GM12892 (cell line): ENCODE measurements at regions not wholly inside any gene's neighbourhood (a gene's known extent, or its start where the extent isn't known, plus 50 kb on each side); places are given as distances from the start of the nearest gene placed in this dataset.

Experiments
- DNase-seq: peaks from one replicate; pipeline ENCODE4 v3.0.0; 2011; ENCODE audit not compliant: insufficient read length
- FAIRE-seq: peaks from 2 replicates; lab custom pipeline; 2011; peaks lifted over from hg19 to GRCh38; lab: Jason Lieb, UNC
- POLR2A ChIP-seq: IDR thresholded peaks from 2 replicates; pipeline ENCODE4 v1.6.1; 2011; ENCODE audit warnings: low read depth, low read length, control low read depth
- POLR2AphosphoS5 ChIP-seq: IDR thresholded peaks from 2 replicates; pipeline ENCODE4 v1.6.1; 2011; ENCODE audit warnings: low read depth, low read length, control low read depth
- TAF1 ChIP-seq: IDR thresholded peaks from 2 replicates; pipeline ENCODE4 v1.6.1; 2011; ENCODE audit warnings: low read depth, mild to moderate bottlenecking, control low read depth, low read length, borderline replicate concordance

GRCh38 chr14:71206123-71206522 is 298.9 kb downstream of the PCNX1 start:
- TF ChIP-seq TAF1 (no peak), POLR2AphosphoS5 (no peak), POLR2A (no peak)
- no peak for DNase-seq
- FAIRE-seq: no peak

- TF ChIP-seq TAF1: no peak
- no peak for TF ChIP-seq POLR2AphosphoS5
- no peak for TF ChIP-seq POLR2A
- DNase-seq (no peak), FAIRE-seq (no peak)
Measured at GRCh38 chr14:71206766-71207371, 299.6 kb downstream of the PCNX1 start.

GRCh38 chr14:71208702-71209357 is 301.6 kb downstream of the PCNX1 start:
- TF ChIP-seq POLR2A (no peak), TAF1 (no peak), POLR2AphosphoS5 (no peak)
- FAIRE-seq (no peak), DNase-seq (no peak)

- no peak for DNase-seq
- no peak for FAIRE-seq
- TF ChIP-seq POLR2AphosphoS5 (no peak), TAF1 (no peak), POLR2A (no peak)
Measured at GRCh38 chr14:71209888-71210287, 302.6 kb downstream of the PCNX1 start.

- FAIRE-seq (no peak), DNase-seq (no peak)
- TF ChIP-seq TAF1 (no peak), POLR2AphosphoS5 (no peak), POLR2A (no peak)
Measured at GRCh38 chr14:71212093-71212492, 304.8 kb downstream of the PCNX1 start.

GRCh38 chr14:71212683-71213107 is 305.4 kb downstream of the PCNX1 start:
- FAIRE-seq: no peak
- no peak for DNase-seq
- no peak for TF ChIP-seq TAF1
- no peak for TF ChIP-seq POLR2A
- TF ChIP-seq POLR2AphosphoS5: no peak

GRCh38 chr14:71214241-71214640 is 307.0 kb downstream of the PCNX1 start:
- FAIRE-seq (no peak), DNase-seq (no peak)
- TF ChIP-seq TAF1: no peak
- TF ChIP-seq POLR2A: no peak
- no peak for TF ChIP-seq POLR2AphosphoS5

- FAIRE-seq (no peak), DNase-seq (no peak)
- TF ChIP-seq POLR2A (no peak), TAF1 (no peak), POLR2AphosphoS5 (no peak)
Measured at GRCh38 chr14:71220462-71220861, 313.2 kb downstream of the PCNX1 start.

GRCh38 chr14:71221119-71221518 is 313.9 kb downstream of the PCNX1 start:
- FAIRE-seq: no peak
- DNase-seq: no peak
- no peak for TF ChIP-seq POLR2A
- TF ChIP-seq POLR2AphosphoS5: no peak
- TF ChIP-seq TAF1: no peak

GRCh38 chr14:71225113-71225512 is 317.9 kb downstream of the PCNX1 start:
- DNase-seq (no peak), FAIRE-seq (no peak)
- TF ChIP-seq POLR2A (no peak), TAF1 (no peak), POLR2AphosphoS5 (no peak)

- no peak for DNase-seq
- no peak for FAIRE-seq
- TF ChIP-seq POLR2A (no peak), TAF1 (no peak), POLR2AphosphoS5 (no peak)
Measured at GRCh38 chr14:71228711-71229110, 321.5 kb downstream of the PCNX1 start.

- TF ChIP-seq POLR2AphosphoS5: no peak
- no peak for TF ChIP-seq POLR2A
- TF ChIP-seq TAF1: no peak
- no peak for DNase-seq
- no peak for FAIRE-seq
Measured at GRCh38 chr14:71229875-71230274, 322.6 kb downstream of the PCNX1 start.
